ENCODE measurements at regions not wholly inside any gene's neighbourhood (a gene's known extent, or its start where the extent isn't known, plus 50 kb on each side); places are given as distances from the start of the nearest gene placed in this dataset.

GRCh38 chr3:39671600-39671999 is 137.8 kb upstream of the MYRIP start:
- Histone ChIP-seq H3F3A (replicated peaks; ENCODE audit: low read depth) (no peaks in the 10 kb centered on the region), H3K27me3 (ENCODE audit: insufficient read depth) (no peaks in the 10 kb centered on the region), H4K20me1 (replicated peaks; ENCODE audit: insufficient read depth) (no peaks in the 10 kb centered on the region), H2AFZ (no peak overlapping the region), H3K4me1 (ENCODE audit: insufficient read depth) (no peaks in the 10 kb centered on the region), H3K9me2 (ENCODE audit: insufficient read depth) (peaks cover 2% of the 10 kb centered on the region; the same call in 1 of the 2 replicates), H3K27ac (ENCODE audit: low read depth) (no peak overlapping the region), H3K4me3 (no peak overlapping the region), H3K36me3 (ENCODE audit: insufficient read depth) (no peaks in the 10 kb centered on the region), H3K4me2 (no peak overlapping the region), H3K79me2 (replicated peaks; ENCODE audit: insufficient read depth) (no peaks in the 10 kb centered on the region)
- no peaks in the 10 kb centered on the region for H3K4me1 Mint-ChIP-seq
- peaks cover 3% of the 10 kb centered on the region; the same call in 1 of the 3 replicates for H3K9me3 Mint-ChIP-seq
- no peaks in the 10 kb centered on the region for H3K36me3 Mint-ChIP-seq (ENCODE audit: low read depth)
- ATAC-seq (no peak), DNase-seq (ENCODE audit: low spot score) (no peak)
- H3K27ac Mint-ChIP-seq, result no peak overlapping the region
- no peak overlapping the region for H3K4me3 Mint-ChIP-seq
- H3K27me3 Mint-ChIP-seq (ENCODE audit: insufficient read depth, low read depth, poor library complexity), result no peaks in the 10 kb centered on the region
- TF ChIP-seq EZH2 (IDR thresholded peaks at IDR 0.05; ENCODE audit: low read depth, unreplicated experiment) (no peak), ETS1 (IDR thresholded peaks at IDR 0.05) (no peak), NANOG (IDR thresholded peaks at IDR 0.05; ENCODE audit: borderline replicate concordance) (no peak), STAT1 (IDR thresholded peaks at IDR 0.05; ENCODE audit: unreplicated experiment) (no peak), CTCF (conservative IDR thresholded peaks at IDR 0.05; ENCODE audit: low read depth in 2 of 2) (no peak)
- TF ChIP-seq, protein P1, sequence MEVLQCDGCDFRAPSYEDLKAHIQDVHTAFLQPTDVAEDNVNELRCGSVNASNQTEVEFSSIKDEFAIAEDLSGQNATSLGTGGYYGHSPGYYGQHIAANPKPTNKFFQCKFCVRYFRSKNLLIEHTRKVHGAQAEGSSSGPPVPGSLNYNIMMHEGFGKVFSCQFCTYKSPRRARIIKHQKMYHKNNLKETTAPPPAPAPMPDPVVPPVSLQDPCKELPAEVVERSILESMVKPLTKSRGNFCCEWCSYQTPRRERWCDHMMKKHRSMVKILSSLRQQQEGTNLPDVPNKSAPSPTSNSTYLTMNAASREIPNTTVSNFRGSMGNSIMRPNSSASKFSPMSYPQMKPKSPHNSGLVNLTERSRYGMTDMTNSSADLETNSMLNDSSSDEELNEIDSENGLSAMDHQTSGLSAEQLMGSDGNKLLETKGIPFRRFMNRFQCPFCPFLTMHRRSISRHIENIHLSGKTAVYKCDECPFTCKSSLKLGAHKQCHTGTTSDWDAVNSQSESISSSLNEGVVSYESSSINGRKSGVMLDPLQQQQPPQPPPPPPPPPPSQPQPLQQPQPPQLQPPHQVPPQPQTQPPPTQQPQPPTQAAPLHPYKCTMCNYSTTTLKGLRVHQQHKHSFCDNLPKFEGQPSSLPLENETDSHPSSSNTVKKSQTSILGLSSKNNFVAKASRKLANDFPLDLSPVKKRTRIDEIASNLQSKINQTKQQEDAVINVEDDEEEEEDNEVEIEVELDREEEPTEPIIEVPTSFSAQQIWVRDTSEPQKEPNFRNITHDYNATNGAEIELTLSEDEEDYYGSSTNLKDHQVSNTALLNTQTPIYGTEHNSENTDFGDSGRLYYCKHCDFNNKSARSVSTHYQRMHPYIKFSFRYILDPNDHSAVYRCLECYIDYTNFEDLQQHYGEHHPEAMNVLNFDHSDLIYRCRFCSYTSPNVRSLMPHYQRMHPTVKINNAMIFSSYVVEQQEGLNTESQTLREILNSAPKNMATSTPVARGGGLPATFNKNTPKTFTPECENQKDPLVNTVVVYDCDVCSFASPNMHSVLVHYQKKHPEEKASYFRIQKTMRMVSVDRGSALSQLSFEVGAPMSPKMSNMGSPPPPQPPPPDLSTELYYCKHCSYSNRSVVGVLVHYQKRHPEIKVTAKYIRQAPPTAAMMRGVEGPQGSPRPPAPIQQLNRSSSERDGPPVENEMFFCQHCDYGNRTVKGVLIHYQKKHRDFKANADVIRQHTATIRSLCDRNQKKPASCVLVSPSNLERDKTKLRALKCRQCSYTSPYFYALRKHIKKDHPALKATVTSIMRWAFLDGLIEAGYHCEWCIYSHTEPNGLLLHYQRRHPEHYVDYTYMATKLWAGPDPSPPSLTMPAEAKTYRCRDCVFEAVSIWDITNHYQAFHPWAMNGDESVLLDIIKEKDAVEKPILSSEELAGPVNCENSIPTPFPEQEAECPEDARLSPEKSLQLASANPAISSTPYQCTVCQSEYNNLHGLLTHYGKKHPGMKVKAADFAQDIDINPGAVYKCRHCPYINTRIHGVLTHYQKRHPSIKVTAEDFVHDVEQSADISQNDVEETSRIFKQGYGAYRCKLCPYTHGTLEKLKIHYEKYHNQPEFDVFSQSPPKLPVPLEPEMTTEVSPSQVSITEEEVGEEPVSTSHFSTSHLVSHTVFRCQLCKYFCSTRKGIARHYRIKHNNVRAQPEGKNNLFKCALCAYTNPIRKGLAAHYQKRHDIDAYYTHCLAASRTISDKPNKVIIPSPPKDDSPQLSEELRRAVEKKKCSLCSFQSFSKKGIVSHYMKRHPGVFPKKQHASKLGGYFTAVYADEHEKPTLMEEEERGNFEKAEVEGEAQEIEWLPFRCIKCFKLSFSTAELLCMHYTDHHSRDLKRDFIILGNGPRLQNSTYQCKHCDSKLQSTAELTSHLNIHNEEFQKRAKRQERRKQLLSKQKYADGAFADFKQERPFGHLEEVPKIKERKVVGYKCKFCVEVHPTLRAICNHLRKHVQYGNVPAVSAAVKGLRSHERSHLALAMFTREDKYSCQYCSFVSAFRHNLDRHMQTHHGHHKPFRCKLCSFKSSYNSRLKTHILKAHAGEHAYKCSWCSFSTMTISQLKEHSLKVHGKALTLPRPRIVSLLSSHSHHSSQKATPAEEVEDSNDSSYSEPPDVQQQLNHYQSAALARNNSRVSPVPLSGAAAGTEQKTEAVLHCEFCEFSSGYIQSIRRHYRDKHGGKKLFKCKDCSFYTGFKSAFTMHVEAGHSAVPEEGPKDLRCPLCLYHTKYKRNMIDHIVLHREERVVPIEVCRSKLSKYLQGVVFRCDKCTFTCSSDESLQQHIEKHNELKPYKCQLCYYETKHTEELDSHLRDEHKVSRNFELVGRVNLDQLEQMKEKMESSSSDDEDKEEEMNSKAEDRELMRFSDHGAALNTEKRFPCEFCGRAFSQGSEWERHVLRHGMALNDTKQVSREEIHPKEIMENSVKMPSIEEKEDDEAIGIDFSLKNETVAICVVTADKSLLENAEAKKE (CRISPR knock-in tag; IDR thresholded peaks at IDR 0.05), result no peak
- TF ChIP-seq, protein P2, sequence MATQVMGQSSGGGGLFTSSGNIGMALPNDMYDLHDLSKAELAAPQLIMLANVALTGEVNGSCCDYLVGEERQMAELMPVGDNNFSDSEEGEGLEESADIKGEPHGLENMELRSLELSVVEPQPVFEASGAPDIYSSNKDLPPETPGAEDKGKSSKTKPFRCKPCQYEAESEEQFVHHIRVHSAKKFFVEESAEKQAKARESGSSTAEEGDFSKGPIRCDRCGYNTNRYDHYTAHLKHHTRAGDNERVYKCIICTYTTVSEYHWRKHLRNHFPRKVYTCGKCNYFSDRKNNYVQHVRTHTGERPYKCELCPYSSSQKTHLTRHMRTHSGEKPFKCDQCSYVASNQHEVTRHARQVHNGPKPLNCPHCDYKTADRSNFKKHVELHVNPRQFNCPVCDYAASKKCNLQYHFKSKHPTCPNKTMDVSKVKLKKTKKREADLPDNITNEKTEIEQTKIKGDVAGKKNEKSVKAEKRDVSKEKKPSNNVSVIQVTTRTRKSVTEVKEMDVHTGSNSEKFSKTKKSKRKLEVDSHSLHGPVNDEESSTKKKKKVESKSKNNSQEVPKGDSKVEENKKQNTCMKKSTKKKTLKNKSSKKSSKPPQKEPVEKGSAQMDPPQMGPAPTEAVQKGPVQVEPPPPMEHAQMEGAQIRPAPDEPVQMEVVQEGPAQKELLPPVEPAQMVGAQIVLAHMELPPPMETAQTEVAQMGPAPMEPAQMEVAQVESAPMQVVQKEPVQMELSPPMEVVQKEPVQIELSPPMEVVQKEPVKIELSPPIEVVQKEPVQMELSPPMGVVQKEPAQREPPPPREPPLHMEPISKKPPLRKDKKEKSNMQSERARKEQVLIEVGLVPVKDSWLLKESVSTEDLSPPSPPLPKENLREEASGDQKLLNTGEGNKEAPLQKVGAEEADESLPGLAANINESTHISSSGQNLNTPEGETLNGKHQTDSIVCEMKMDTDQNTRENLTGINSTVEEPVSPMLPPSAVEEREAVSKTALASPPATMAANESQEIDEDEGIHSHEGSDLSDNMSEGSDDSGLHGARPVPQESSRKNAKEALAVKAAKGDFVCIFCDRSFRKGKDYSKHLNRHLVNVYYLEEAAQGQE (IDR thresholded peaks at IDR 0.05; ENCODE audit: unreplicated experiment), result no peak

Data from GM23338 (cell line).